CD4-positive, alpha-beta T cell treated with Interleukin-10 for 1 hour (primary cell): ENCODE measurements at regions not wholly inside any gene's neighbourhood (a gene's known extent, or its start where the extent isn't known, plus 50 kb on each side); places are given as distances from the start of the nearest gene placed in this dataset.
"Not testable (repeated sequence)": the region's sequence is repeated elsewhere in the genome, so short reads cannot be mapped to it uniquely, and the experiment has no call there.

Source experiments
- DNase-seq: peaks from one replicate; pipeline ENCODE4 v3.0.0-alpha.2; 2020

DNA sequence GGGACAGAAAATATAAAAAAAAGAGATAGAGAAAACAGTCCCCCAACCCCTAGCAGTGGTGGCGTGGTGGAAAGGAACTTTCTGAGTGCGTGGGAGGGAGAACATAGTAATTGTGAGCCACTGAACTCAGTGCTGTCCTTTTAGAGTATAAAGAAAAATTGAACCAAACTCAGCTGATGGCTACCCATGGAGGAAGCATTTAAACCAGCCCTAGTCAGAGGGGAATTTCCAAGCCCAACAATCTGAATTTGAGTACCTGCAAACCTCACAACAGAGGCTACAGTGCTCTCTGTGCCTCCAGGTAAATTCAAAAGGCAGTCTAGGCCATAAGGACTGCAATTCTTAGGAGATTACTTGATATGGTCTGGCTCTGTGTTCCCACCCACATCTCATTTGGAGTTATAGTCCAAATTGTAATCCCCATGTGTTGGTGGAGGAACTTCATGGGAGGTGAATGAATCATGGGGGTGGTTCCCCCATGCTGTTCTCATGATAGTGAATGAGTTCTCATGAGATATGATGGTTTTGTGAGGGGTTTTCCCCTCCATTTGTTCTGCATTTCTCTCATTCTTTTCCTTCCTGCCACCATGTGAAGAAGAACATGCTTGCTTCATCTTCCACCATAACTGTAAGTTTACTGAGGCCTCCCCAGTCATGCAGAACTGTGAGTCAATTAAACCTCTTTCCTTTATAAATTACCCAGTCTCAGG is 687.8 kb downstream of the FAM181B start:
- DNase-seq: no peak

DNA sequence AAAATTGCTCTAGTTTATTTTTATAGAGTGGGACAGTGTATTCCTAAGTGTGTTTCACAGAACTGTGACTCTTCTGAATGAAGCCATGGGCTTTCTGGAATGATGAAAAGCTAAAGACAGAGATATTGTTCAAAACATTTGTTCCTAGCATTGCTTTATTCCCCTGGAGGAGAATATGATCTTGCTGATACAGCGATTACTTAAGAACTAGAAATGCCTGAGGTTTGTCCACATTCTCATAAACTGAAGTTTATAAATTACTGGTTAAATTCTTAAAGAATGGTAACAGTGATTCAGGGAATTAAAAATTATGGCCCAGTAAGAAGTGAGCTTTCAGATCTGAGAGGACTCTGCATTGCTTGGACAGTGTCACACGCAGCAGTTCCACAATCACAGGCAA is 690.3 kb downstream of the FAM181B start:
- DNase-seq: no peak

DNA sequence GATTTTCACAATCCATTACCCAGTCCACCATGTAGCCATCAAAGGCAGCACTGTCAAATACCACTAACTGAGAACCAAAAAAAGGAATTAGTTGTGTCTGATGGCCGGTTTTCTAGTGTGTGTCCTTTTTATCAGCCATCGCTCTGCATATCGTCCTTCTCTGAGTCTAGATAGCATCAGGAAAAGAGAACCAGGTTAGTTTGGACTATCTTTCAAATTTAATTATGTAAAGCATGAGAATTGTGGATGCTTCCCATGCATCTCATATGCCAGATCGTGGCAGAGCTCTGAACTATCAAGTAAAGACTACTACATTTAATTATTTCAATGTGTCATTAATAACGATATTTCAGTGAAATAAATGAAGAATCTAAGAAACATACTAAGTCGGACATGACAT is 691.9 kb downstream of the FAM181B start:
- no peak for DNase-seq

DNA sequence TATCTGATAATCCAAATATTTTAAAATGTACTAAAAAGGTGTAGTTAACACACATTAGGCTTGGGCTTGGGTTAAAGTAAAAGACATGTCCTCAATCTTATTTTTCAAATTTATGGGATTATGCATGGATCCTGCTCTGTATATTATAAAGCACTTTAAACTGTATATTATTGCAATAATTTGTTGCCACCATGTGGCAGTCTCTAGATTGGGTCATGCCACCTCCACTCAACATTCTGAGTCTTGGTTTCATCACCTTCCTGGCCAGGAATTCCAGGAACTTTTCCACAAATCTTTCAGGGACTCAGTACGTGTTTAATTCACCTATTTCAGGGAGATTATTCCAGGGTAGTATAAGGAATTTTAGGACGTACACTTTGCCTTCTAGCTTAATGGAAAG is 695.5 kb downstream of the FAM181B start:
- DNase-seq: peak; percentile 6

DNA sequence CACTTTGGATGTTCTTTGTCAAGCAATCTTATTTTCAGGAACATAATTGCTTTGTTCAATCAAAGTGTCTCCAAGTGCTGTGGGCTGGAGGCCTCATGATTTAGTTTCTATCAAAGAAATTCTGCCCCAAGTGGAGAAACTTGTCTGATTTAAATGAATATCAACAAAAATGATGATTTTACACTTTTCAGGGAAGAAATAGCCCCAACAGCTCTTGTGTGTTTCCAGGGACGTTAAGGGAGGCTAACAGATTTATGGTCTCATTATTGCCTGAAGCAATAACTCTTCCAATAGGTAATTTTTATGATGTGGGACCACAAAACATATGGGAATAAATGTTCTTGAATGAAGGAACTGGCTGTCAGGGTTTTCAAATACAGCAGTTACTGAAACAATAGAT is 699.1 kb downstream of the FAM181B start:
- no peak for DNase-seq

DNA sequence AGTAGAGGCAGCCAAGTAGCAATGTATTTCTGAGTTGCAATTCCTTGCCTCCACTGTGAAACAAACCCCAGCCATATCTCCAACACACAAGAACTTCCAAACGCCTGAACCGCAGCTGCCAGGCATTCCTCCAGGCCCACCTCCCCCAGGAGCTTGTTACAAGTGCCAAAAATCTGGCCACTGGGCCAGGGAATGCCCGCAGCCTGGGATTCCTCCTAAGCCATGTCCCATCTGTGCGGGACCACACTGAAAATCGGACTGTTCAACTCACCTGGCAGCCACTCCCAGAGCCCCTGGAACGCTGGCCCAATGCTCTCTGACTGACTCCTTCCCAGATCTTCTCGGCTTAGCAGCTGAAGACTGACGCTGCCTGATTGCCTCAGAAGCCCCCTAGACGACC is 706.3 kb downstream of the FAM181B start:
- not testable (repeated sequence) for DNase-seq

DNA sequence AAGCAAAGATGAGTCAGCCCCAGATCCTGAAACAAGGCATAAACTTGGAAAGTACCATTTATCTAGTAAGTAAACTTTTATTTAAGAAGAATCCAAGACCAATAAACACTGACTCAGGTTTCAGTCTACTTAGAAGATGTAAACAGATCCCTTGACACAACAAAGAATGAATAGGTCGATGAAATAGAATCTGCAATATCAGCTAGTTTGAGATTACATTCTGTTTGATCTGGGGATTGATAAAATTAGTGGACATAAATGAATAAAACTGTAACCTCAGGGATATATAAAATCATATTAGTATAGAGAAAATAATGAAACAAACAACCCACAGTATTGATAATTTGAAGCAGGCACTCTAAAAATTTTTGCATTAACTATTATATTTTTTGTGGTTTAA is 708.9 kb downstream of the FAM181B start:
- no peak for DNase-seq

DNA sequence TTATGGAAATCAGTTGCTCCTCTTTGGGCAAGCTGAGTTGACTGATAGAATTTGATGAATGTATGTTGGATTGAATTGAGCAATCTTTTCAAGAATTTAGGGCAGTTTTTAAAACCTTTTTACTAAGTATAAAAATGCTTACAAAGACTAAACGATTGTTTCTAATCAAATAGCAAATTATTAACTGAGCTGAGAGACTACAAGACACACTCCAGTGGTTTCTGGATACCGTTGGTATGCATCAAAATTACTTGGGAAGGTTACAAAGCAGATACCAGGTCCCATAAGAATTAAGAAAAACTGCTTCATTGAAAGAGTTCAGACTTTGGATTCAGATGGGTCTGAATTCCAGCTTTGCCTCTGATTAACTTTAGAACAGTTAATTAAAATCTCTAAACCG is 721.4 kb downstream of the FAM181B start:
- DNase-seq: no peak

DNA sequence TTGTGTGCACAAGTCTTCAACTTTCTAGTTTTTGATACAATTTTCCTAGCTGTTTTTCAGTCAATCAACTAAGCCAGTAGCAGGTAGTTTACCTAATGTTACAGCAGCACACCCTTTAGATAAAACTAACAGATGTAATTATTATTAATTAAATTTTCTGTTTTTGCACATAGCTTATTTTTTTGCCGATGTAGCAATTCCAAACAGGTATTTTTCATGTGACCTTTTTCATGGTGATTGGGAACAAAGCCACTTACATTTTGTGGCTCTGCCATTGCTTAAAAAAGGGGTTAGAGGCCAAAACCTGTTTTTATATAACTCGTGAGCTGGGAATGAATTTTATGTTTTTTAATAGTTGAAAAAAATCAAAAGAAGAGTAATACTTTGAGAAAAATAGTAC is 724.5 kb downstream of the FAM181B start:
- no peak for DNase-seq

DNA sequence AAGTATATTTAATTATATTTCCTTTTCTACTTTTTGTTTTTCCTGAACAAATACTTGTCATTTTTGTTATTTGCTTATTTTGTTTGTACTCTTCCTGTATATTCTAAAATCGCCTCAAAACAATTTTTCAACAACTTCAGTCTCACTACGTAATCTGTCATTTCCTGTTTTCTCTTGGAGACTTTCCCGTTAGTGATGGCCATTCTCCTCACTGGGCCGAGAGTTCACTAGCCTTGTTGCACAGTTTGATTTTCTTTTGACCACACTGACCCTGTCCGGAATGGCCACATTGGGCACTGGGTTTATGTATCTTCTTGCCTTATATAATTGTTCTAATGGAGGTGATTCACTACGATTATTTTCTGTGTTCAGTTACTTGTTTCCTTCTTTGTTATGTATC is 726.1 kb downstream of the FAM181B start:
- no peak for DNase-seq

DNA sequence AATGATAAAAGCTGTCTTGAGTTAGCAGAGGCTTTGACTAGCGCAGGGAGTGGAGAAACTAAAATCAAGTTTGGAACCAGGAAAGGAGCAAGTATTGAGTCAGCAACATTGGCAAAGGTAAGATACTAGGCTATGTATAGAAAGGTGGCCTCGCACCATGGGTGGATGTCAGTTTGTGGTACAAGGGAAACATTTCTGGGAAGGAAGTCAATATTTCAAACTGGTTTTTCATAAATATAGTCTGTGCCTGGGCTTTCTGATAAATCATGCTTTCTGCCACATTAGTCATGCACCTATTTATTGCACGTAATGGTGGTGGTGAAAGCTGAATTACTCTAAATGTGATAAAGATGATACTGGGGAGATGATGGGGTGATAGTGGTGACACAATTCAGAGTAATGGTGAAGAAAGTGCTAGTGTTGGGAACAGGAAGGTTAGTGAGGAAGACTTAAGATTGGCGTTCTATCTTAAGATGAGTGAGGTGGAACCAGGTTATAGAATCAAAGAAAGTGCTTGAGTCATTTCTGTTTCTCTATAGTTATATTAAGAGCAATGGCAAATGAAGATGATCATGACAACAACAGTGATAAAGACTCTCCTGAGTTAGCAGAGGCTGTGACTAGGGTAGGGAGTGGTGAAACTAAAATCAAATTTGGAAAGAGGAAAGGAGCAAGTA is 729.0 kb downstream of the FAM181B start:
- no peak for DNase-seq

DNA sequence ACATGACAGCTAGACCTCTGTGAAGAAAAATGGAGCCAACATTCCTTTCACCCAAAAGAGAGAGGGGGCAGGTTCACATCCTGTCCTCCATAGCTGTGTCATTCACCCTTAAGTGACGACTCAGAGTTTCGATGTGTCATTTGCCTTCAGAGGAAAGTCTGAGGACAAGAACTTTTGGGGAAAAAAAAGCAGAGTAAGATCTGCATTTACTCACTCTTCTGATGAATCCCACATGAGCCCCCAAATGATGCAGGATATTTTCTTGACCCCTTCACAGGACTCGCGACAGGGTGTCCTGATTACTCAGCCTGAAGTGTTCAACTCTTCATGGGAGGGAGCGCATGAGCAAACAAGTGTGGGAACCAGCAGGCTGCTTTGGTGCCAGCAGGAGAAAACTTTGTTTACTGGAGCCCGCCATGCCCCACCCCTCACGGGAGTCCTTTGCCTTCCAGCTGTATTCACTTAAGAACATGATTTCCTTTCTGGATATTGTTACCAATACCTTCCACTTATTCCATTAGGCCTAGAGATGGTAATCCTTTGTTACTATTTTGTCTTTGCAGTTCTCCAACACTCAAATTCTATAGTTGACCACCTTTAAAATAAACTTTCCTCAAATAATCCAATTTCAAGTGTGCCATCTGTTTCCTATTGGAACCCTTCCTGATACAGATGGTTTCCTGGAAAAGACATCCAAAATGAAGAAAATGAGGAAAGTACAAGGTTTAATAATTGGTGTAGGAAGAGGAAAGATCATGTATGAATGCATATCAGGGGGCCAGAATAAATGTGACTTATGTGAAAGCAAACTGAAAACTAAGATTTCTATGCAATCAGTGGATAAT is 729.8 kb downstream of the FAM181B start:
- no peak for DNase-seq

DNA sequence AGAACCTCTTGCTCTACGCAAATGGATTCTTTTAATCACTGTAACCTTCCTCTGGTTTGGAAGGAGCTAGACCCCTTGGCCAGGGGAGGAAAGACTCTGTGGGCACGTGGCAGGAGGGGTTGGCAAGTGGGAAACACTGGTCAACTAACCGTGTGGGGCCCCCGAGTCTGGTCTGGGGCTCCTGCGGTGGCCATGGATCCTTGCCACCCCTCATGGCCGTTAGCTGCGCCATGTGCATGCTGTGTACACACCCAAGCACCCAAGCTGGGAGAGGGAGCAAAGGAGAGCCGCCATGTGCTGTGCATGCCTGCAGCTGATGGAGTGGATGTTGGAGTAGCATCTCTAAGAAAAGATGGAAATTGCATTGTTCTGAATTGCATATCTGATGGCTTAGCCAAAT is 730.6 kb downstream of the FAM181B start:
- no peak for DNase-seq

DNA sequence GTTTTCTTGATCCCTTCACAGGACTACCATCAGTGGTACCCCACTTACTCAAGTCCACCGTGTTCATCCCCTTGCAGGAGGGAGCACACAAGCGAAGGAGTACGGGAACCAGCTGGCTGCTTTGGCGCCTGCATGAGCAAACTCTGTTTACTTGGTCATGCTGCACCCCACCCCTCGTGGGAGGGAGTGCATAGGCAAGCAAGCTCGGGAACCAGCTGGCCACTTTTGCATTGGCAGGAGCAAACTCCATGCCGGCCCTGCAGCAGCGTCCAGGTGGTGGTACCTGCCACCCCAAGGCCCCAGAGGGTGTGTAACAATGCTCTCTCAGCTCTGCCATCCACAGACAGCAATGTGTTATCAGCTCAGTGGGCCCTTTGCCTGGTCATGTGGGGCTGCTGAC is 737.8 kb downstream of the FAM181B start:
- DNase-seq: no peak

DNA sequence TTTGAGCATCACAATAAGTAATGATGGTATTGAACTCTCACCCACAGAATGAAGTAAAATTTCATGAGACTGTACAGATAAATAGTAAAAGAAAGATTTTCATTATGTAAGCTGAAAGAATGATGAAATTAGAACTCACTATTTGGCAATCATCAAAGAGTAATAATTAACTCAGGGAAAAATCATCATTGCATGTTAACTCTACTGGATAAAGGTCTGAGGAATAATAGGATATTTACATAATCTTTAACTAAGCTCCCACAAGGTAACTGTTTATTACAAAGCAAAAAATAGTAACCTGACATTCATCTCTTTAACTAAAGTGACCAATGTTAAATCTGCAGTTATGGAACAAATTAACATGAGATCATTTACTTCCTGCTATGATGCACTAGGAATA is 739.9 kb downstream of the FAM181B start:
- DNase-seq: no peak

DNA sequence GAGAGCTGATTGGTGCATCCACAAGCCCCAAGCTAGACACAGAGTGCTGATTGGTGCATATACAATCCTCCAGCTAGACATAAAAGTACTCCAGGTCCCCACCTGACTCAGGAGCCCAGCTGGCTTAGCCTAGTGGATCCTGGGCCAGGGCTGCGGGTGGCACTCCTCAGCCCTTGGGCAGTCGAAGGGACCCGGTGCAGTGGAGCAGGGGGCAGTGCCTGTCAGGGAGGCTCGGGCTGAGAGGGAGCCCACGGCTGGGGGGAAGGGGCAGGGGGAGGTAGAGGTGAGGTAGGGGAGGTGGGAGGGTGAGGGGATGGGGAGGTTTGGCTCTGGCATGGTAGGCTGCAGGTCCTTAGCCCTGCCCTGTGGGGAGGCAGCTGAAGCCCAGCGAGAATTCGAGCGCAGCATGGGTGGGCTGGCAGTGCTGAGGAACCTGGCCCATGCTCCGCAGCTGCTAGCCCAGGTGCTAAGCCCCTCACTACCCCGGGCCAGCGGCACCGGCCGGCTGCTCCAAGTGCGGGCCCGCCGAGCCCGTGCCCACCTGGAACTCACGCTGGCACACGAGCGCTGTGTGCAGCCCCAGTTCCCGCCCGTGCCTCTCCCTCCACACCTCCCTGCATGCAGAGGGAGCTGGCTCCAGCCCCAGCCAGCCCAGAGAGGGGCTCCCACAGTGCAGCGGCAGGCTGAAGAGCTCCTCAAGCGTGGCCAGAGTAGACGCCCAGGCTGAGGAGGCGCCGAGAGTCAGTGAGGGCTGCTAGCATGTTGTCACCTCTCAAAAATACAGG is 742.8 kb downstream of the FAM181B start:
- DNase-seq: no peak

DNA sequence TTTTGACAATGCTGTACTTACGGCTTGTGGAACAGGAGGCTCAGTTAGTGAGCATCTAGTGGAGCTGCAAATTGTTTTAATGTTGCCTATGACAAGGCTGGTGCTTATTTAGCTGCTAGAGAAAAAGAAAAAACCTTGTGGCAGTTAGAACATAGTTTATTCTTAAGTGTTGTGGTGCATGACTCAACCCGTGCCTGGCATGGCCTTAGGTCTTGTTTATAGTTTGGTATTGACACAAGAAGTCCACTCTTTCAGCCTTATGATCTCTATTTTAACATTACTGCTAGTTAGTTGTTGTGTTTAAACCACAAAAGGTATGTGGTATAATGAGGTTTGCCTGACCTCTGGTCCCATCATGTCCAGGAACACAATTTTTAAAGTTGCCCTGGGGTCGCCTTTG is 744.6 kb downstream of the FAM181B start:
- DNase-seq: no peak

DNA sequence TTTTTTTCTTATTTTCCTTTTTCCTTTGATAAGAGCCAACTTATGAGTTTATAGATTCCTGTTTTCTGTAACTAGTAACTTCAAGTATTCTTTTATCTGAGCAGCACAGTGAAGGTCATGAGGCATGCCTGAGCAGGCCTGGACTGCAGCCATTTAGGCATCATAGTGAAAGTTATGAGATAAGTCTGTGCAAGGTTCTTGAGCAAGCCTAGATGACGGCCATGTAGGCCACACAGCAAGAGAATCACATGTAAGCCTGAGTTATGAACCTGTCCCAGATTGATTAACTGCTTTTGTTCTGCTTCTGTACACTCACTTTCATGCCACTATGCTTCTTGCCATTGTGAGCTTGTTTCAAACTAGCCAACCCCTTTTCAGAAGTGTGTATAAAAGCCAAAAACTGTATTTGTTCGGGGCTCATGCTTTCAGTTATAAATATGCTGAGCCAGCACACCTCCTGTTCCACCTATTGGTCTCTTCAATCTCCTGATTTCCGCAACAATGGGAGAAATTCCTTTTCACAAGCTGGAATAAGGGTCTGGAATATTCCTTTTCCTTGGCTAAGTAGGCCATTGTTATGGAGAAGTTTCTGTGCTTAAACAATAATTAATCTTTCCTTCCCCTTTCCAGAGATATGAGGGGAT is 745.7 kb downstream of the FAM181B start:
- DNase-seq: no peak

DNA sequence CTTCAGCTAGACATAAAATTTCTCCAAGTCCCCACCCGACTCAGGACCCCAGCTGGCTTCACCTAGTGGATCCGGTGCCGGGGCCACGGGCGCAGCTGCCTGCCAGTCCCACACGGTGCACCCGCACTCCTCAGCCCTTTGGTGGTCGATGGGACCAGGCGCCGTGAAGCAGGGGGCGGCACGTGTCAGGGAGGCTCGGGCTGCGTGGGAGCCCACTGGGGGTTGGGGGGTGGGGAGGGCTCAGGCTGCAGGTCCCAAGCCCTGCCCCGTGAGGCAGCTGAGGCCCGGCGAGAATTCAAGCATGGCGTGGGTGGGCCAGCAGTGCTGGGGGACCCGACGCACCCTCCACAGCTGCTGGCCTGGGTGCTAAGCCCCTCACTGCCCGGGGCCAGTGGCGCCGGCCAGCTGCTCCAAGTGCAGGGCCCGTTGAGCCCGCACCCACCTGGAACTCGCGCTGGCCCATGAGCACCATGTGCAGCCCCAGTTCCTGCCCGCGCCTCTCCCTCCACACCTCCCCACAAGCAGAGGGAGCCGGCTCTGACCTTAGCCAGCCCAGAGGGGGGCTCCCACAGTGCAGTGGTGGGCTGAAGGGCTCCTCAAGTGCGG is 747.0 kb downstream of the FAM181B start:
- DNase-seq: no peak

DNA sequence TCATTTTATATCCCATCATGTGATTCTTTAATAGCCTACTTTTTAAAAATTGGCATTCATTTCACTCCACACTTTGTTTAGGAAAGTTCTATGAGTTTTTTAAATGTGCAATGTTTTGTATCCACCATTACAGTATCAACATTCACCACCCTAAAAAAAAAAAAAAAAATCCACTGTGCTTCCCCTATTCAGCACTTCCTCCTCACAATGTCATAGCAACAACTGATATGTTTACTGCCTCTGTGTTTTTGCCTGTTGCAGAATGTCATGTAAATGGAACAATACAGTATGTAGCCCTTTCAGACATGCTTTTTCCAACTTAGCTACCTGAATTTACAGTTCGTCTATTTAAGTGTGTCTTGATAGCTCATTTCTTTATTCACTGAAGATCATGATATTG is 754.2 kb downstream of the FAM181B start:
- DNase-seq: no peak

DNA sequence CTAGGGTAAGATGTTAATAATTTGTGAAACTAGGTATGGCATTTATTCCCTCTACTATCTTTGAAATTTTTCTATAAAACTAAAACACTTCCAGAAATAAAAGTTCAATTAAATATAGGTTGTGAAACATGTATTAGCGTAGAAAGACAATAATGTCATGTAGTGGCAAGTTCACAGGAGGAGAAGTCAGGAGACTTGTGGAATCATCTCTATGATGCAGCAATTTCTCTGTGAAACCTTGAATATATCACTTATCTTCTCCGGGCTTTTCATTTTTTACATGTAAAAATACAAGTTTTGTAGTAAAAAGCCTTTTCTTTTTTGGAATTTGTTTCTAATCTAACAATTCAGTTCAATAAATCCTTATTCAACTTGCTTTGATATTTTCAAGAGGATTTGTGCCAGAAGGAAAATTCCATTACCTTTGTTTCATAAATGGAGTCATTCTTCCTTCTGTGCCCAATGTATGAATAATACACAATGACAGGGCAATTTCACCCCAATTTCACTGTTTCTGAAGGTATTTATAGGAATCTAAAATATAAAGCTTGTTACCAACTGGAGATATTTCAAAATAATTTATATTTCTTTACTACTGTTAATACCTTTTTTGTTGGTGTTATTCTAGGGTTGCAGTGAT is 758.3 kb downstream of the FAM181B start:
- DNase-seq: no peak

DNA sequence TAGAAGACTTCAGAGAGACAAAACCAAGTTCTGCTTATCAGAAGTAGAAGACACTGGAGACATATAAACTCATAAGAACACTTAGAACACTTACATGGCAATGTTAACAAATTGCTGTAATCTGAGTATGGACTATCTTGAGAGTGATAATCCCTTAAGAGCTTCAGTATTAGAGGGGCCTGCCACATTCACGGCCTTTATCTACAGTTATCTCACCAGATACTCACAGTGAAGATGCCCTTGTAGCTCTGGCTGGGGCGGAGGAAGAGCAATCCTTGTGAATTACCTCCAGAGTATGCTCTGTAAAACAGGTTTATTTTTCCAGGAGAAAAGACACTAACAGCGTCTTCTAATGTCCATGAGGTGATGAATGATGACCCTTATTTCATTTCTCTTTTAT is 762.8 kb downstream of the FAM181B start:
- no peak for DNase-seq
